Activated CD4-positive, alpha-beta T cell treated with anti-CD3 and anti-CD28 coated beads, Interleukin-10, Interleukin-2, amounts not matched to agents 100 ng/mL and 50 ng/mL, durations not matched to agents 16 hours and 8 hours (primary cell): ENCODE measurements at regions not wholly inside any gene's neighbourhood (a gene's known extent, or its start where the extent isn't known, plus 50 kb on each side); places are given as distances from the start of the nearest gene placed in this dataset.

Source experiments
- DNase-seq: peaks from one replicate; pipeline ENCODE4 v3.0.0-alpha.2; 2020

DNA sequence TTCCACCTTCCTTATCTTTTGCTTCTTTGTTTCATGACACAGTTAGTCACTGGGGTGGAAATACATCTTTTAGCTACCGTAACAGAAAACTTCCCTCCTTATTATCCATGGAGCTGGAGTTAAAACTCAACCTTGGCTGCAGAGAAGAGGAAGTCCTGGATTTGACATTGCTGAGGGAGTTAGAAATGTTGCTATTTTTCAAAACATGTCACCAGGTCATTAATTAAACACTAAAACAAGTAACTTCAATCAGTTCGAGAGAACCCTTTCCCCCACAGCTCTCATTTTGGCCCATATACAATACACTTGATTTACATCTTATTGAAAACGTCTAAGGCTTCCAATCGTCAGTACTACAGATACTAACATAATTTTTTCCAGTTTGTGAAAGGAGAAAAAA, 237.9 kb upstream of the CD180 start:
- no peak for DNase-seq

DNA sequence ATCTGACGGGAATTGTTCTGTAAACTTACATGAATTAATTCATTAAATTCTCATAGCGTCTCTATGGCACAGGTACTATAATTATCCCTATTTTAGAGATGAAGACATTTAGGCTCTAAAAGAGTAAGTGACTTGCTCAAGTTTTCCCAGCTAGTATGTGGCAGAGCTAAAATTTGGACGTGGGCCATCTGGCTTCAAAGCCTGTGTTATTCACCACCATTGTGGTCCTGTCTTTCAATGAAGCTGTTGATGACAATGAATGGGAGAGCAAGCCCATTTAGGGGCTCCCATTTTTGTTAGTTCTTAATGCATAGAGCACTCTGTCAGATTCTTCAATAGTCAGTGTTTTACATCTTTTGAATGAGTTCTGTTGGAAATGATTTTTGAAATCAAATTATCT, 236.0 kb upstream of the CD180 start:
- DNase-seq, result no peak

DNA sequence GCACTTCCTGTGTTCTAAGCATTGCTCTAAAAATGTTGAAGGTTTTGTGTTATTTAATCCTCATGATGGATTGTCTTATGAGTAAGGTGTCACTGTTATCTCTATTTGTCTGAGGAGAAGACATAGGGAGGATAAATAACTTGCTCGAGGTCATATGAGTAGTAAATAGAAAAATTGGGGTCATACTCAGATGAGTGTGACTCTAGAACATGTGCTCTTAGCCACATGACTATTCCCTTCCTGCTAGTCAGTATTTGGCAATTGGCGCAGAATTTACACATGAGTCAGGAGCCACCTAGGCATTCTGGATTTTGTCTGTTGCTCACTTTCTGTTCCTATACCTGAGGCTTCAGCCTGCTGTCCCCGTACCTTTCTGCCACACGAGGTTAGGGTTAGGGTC, 234.6 kb upstream of the CD180 start:
- DNase-seq, result no peak

DNA sequence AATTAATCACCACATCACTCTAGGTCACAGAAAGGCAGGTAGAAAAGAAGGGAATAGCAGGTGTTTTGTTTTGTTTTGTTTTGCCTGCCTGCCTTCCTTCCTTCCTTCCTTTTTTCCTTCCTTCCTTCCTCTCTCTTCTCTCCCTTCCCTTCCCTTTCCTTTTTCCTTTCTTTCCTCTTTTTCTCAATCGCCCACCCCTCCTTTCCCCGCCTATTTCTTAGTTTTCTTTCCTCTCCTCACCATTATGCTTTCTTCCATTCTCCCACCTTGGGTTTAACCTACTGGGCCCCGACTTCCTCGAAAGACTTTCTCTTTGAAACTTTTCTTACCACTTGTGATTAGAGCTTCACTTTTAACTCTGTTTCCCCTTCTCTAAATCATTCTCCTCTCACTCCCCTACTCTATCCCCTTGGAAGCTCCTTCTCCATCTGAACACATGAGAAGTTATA, 231.3 kb upstream of the CD180 start:
- DNase-seq, result no peak

DNA sequence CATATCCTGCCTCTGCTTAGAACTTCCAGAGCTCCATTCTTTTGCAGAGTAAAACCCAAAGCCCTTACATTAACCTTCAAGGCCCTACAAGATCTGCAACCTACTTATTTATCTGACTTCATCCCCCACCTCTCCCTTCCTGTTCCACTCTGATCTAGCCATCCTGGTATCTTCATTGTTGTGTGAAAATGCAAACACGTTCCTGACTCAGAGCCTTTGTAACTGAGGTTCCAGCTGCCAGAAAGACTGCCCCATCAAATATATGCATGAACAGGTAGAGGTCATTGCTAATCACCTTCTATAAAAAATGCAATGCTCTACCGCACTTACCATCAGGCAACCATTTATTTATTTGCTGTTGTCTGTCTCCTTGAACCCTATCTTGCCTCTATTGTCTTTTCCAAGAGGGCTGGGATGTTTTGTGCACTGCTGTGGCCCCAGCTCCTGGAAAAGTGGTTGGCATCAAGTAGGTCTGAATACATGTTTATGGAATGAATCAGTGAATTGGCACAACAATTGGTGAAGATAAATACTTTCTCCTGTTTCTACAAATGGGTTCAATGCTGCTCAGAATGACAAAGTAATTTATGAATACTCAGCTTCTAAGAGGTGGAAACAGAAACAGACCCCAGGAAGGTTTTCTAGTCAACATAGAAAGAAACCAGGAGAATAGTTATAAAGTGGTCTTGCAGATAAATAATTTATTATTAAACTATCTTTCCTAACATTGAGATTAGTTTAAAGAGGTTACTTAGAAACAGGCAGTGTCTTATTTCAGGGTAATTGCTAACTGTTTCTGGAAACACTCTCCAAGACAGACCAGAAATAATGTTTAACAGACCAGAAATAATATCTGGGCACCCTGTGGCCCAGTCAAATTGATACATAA, 230.6 kb upstream of the CD180 start:
- DNase-seq, result no peak

DNA sequence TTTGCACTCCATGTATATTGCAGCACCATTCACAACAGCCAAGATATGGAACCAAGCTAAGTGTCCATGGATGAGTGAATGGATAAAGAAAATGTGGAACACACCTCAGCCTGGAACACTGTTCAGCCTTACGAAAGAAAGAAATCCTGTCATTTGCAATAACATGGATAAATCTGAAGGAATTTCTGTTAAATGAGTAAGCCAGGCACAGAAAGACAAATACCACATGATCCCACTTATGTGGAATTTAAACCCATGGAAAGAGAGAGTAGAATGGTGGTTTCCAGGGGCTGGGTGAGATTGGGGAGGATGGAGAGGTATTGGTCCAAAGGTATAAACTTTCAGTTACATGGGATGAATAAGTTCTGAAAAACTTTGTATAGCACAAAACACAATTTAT, 228.9 kb upstream of the CD180 start:
- no peak for DNase-seq

DNA sequence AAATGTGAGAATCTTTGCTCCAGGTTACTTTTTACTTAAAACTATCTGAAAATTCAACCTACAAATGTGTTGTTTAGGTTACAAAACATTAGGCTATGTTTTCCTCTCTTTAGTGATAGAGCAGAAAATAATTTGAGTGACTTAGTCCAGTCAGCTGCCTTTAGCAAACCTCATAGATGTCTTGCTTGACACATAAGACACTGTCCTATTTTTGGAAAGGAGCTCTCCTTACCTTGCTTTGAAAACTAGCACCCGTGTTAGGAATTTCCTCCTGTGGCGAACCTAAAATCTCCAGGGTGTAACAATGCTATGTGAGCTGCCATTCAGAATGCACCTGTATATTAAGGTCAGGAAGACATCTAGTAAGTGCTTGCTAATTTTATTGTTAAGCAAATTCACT, 221.2 kb upstream of the CD180 start:
- no peak for DNase-seq

DNA sequence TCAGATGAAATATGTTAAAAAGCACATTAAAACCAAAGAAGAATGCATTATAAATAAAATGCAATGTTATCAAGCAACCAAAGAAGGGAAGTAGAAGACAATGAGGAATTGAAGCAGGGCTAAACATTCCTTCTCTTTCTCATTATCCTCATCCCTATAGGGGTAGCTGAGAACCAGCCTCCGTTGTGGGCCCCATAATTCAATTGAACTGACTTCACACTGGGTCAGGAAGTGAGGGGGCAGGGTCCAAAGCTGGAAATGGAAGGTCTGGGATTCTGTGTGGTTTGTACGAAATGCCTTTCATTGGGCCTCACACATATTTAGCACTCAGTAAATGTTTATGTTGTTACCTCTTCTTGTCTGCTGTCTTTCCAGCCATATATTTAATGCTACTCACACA, 220.4 kb upstream of the CD180 start:
- DNase-seq, result no peak

DNA sequence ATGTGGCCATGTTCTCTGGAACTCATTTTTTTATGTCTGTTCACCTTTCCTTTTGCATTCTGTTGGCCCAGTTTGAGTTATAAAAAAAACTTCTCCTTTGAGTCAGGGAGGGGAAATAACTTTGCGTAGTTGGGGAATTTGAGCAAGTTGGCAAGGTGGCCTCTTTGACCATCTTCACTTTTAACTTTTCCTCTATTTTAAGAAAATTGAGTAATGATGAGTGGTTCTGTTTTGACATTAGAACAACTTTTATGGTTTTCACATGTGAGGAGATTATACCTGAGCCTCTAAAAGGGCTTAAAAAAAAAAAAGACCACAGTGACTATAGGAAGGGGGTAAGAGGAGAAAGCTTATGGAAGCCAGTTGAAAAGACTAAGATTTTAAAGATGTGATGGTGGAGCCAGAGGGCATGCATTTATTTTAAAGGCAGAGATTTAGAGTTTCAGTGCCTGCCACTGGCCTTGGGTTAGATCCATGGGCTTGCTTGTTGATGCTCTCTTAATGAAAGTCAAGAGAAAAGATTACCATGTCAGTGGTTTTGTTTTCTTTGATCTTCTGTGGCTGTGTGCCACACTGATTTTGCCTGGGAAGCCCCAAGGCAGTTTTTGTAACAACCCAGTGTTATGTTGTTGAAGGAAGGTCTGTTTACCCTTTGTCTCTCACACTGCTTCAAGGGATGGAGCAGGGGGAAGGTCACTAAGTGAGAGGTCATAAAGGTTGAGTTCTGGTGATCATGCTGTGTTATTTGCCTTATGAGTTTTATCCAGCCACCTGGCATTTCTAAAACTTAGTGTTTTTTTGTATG, 219.7 kb upstream of the CD180 start:
- no peak for DNase-seq

DNA sequence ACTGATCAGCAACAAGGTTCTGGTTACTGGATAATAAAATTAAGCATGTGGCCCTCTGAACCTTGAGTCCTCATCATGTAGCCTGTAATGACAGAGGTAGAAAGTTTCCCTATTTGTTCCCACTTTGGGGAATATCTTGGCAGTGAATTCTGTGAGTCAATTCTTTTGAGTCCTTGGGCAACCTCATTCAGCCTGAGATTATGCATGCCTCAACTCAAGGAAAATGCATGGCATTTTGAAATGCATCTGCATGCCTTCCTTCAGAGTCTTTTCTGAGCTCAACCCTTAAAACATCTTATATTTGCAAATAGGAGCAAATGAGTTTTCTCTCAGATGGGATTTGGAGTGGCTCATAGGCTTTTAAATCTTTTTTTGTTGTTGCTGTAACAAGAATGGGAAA, 218.1 kb upstream of the CD180 start:
- no peak for DNase-seq

DNA sequence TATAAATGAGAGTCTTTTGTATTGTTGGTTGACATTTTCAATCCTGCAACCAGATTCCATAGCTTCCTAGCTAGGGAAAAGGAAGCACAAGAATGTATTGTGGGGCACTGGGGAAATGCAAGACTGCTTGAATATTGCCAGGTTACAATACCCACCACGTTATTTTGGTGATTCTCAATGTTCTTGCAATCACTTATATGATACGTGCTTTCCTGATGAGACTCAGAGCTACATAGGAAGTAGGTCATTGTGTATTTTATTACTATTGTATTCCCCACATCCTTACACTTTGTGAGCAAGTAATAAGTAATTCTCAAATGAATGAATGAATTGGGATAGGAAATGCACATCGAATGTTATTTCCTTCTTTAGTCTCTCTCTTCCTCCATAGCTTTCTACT, 217.1 kb upstream of the CD180 start:
- no peak for DNase-seq

DNA sequence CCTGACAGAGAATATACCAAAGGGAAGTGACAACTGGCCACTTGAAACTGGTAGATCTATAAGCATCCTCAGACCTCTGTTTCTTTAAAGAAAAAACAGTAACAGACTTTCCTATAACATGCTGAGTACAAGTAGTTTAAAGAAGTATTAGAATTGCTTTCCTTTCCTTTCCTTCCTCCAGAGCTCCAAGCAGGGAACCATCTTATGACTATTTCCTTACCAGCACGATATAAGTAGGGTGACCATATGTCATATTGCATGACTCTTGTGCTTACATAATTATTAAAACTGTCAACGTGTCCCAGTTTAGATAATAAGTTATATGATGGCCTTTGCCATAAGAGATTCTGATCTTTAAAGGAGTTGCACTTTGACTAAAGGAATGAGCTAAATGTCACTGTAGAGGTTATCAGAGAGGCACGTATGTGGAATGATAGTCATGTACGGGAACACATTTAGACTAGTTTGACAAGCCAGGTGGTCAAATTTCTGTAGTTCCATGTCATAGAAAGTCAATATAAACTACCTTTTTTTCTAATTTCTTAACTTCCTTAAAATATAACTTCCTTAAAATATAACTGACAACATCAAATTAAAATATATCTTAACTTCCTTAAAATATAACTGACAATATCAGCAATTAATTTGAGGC, 212.7 kb upstream of the CD180 start:
- no peak for DNase-seq

DNA sequence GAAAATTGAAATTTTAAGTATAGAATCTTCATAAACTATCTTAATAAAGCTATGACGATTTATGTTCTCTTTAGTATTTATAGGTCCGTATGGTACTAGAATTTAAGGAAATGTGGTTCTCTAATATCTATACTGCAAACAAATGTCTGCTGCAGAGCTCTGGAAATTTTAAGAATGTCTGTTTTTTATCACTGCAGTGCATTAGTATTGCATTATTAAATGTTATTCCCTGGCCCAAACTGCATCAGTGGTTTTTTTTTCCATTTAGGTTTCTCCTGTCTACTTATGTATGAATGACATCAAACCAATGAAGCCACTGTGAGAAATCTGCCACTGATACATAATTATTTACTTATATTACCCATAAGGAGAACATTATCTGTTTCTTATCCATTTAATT, 211.4 kb upstream of the CD180 start:
- no peak for DNase-seq

DNA sequence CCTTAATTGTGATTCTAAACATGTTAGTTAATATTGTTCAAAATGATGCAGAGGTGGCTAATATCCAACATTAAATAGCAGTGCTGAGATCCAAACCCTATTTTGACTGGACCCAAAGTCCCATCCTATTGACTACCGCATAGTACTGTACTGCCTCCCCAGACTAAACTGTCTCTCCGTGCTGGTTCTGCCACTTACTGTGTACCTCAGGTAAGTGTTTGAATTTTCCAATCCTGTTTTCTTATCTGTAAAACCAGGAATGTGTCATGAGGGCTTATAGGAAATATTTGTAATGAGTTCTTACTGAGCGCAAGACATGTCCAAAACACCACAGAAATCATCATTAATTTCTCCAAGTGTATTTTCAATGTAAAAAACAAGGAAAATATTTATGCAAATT, 209.2 kb upstream of the CD180 start:
- no peak for DNase-seq

DNA sequence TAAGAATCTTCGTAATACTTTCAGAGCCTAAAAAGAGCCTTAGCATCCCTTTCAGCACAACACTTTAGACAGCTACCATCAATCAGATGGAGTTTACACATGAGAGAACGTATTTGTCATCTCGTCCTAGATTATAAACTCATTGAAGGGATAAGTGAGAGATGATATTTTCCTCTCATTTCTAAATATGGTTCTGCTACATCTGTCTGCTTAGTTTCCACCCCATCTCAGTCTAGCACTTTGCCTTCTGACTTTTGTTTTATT, 208.4 kb upstream of the CD180 start:
- no peak for DNase-seq

DNA sequence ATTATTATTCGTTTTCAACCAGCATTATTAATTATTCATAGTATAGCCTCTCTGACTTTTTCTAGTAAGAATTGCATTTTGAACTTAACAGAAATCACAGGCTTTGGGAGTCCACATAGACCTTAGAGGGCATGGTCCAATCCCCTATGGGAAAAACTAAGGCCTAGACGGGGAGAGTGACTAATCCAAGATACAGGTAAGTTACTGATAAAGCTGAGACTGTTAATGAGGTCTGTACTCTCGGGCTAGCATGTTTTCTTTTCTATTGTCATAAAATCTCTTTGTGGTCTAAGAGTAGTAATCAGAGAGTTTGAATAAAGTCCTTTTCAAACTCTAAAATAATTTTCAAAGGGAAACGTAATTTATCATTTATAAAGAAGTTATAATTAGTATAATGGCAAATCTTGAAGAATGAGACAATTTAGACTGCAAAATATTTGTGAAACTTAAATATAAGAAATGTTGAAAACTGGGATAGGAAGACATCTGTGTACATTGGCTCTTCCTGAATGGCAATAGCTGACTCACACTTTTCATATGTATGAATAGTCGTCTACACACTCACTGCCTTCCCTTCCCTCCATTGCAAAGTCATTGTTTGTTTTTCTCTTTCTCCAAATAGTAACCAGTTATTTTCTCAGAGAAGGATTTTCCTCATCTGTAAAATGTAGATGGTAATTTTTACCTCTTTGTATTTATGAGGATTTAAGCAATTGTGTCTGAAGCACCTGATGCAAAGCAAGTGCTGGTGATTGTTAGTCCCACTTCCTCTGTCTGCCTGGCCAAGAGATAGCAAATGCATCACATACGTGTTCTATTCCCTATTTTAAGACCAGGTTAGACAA, 207.9 kb upstream of the CD180 start:
- no peak for DNase-seq

DNA sequence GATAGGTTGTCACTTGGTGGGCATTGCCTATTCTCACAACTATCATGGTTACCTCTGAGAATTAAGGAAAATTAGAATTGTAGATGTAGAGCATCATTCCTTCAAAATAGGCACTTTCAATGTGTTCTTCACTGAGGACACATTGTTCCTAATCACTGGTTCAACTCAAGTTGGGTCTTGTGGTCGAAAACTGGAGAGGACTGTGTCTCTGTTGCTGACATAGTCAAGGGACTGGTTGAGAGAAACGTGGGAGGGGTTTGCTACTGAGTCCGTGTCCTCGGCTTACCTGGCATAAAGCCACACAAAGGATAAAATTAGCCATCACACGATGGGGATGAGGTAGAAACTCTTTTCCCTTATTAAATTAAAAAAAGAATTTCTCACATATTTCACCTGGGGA, 205.9 kb upstream of the CD180 start:
- no peak for DNase-seq

DNA sequence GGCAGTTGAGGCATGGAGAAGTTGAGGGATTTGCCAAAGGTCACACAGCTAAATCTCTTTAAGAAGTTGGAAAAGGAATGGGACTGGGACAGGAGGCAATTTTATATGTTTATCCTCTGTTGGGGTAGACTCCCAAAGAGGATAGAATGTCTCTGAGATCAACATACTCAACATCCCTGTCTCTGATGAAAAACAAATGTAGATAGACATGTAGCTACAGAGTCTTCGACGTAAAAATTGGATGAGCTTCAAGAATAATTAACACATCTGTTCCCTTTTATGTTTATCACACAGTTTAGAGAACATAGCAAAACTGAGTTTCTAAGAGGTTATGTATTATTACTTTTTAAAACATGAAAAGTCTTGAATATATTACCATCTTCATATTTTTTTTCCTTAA, 204.6 kb upstream of the CD180 start:
- DNase-seq, result no peak

DNA sequence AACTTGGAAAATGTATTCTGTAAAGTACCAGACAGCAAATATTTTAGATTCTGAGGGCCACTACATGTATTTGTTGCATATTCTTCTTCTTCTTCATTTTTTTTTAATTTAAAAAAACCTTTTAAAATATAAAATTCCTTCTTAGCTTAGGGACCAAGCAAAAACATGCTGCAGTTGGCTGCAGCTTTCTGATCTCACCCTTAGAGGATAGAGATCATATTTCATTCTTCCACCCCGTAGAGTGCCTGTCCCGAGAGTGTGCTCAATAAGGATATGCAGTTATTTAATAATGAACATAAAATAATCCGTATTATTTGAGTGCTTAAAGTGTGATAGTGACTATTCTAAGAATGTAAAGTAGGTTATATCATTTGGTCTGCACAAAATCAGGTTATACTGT, 204.2 kb upstream of the CD180 start:
- DNase-seq, result no peak

DNA sequence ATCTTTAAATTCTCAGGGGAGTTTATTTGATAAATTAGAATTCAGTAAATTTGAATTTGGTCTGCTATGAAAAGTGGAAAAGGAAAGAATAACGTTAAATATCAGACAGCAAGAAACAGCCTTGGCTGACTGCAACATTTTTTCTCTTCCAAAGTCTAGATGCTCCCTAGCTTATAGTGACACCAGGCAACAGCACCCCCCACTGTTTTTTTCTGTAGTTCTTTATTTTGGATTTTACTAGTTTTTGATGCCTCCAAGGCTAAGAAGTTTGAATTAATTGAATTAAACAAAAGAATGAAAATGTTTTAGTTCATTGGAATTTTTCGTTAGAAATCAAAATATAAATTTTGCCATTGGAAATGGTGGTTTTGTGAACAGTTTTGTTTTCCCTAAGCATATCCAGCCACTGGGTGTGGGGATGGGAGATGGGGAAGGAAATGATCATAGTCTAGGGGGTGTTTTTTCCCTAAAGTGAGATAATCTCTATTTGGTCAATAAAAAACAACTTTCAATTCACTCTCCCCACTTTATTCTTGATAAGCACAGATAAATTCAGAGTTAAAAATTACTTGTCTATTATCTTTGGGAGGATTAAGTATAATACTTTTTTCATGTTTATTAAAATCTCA, 199.3 kb upstream of the CD180 start:
- DNase-seq, result no peak

DNA sequence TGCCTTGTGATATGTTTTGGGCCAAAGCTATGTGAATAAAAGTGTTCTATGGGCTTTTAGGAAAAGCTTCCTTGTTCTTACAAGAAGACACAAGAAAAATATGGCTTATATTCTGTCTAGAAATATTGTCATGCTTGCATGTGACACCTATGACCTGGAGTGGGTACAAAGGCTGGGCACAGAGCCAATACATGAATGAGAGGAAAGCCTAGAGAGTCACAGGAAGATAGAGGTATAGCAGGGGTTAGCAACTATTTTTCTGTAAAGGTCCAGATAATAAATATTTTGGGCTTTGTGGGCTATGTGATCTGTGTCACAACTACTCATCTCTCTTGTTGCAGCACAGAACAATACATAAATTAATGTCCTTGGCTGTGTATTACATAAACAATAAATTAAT, 196.6 kb upstream of the CD180 start:
- no peak for DNase-seq

DNA sequence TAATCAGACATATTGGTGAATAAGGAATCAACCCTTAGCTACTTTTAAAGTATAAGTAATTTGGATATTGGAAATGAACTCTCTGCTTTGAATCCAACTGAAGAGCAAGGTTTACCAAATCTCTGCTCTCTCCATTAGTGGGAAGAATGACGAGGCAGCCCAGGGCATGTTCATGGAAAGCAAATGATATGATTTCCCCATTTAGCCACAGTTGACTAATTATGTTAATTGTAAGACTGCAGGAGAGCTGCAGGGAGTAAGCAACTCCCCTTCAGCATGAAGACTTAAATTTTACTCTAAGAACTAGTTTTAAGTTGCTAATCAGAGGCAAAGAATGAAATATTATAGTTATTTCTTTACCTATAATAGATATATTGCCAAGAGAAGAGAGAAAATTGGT, 194.3 kb upstream of the CD180 start:
- no peak for DNase-seq

DNA sequence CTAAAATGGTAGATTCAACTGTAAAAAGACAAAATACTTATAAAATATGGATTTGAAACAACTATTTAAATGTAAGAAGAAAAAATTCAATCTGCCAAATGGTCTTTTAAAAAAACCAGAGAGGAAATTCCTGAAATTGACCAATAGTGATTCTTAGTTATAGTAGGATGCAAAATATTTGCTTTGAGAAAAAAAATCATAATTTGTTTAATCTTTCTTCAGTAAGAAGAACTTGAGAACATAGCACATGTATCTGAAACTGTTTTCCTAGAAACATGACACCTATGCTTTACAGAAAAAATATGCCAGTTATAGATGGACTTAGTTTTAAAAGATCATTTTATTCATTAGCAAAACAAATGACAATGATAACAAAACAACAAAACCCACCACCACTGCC, 186.9 kb upstream of the CD180 start:
- no peak for DNase-seq
